ENCODE measurements at regions not wholly inside any gene's neighbourhood (a gene's known extent, or its start where the extent isn't known, plus 50 kb on each side); places are given as distances from the start of the nearest gene placed in this dataset.

DNA sequence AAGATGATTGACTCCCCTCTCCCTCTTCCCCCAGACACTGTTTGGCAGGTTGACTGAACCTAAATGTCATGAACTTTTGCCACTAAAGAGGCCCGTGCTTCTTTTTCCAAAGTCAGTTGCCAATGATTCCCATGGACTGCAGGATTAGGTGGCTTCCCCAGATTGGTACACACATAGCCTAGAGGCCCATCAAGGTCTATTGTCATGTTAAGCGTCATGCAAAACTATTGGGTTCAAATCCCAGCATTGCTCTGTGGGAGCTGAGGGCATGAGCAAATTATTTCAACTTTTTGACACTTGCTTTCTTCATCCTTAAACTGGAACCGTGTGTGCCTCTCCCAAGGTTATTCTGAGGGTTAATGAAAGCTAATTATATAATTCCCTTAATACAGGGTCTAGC, 430.2 kb upstream of the TBX3 start:
- Histone ChIP-seq H3K36me3 (ENCODE audit: insufficient read depth, low read length) (no peaks in the 10 kb centered on the region), H2AFZ (ENCODE audit: low read length) (no peak overlapping the region), H3K9me2 (ENCODE audit: low read depth, low read length) (no peaks in the 10 kb centered on the region), H3K9ac (ENCODE audit: low read length) (no peak overlapping the region), H4K20me1 (ENCODE audit: insufficient read depth, low read length) (no peaks in the 10 kb centered on the region), H3K4me1 (ENCODE audit: insufficient read depth, low read length, severe bottlenecking) (no peaks in the 10 kb centered on the region), H3K27ac (ENCODE audit: low read depth, low read length, poor library complexity, severe bottlenecking) (no peak overlapping the region), H3K4me2 (ENCODE audit: low read length) (no peak overlapping the region), H3K79me2 (ENCODE audit: insufficient read depth, low read length) (no peaks in the 10 kb centered on the region), H3F3A (ENCODE audit: insufficient read depth, low read length) (no peaks in the 10 kb centered on the region), H3K9me3 (ENCODE audit: low read length) (no peaks in the 10 kb centered on the region), H3K27me3 (ENCODE audit: insufficient read depth, low read length) (no peaks in the 10 kb centered on the region), H3K4me3 (ENCODE audit: low read depth, low read length, poor library complexity, severe bottlenecking) (no peak overlapping the region)
- no peak for TF ChIP-seq EZH2 (IDR thresholded peaks at IDR 0.05; ENCODE audit: borderline replicate concordance, low read length)
- TF ChIP-seq, protein P1, sequence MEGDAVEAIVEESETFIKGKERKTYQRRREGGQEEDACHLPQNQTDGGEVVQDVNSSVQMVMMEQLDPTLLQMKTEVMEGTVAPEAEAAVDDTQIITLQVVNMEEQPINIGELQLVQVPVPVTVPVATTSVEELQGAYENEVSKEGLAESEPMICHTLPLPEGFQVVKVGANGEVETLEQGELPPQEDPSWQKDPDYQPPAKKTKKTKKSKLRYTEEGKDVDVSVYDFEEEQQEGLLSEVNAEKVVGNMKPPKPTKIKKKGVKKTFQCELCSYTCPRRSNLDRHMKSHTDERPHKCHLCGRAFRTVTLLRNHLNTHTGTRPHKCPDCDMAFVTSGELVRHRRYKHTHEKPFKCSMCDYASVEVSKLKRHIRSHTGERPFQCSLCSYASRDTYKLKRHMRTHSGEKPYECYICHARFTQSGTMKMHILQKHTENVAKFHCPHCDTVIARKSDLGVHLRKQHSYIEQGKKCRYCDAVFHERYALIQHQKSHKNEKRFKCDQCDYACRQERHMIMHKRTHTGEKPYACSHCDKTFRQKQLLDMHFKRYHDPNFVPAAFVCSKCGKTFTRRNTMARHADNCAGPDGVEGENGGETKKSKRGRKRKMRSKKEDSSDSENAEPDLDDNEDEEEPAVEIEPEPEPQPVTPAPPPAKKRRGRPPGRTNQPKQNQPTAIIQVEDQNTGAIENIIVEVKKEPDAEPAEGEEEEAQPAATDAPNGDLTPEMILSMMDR (IDR thresholded peaks at IDR 0.05; ENCODE audit: low read length), result no peak

DNA sequence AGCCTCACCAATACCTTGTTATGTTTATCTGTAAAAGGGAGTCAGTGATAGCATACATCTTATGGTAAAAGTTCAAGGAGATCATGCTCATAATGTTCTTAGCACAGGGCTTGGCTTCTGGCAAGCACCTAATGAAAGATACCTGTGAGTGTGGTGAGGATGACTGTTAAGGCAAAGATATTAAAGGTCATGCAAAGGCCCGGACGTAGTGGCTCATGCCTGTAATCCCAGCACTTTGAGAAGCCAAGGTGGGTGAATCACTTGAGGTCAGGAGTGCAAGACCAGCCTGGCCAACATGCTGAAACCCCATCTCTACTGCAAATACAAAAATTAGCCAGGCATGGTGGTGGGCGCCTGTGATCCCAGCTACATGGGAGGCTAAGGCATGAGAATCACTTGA, 425.9 kb upstream of the TBX3 start:
- Histone ChIP-seq H3K4me2 (ENCODE audit: low read length) (no peak overlapping the region), H3K4me3 (ENCODE audit: low read depth, low read length, poor library complexity, severe bottlenecking) (no peak overlapping the region), H3K9ac (ENCODE audit: low read length) (no peak overlapping the region), H3K36me3 (ENCODE audit: insufficient read depth, low read length) (no peaks in the 10 kb centered on the region), H4K20me1 (ENCODE audit: insufficient read depth, low read length) (no peaks in the 10 kb centered on the region), H3F3A (ENCODE audit: insufficient read depth, low read length) (no peaks in the 10 kb centered on the region), H3K27ac (ENCODE audit: low read depth, low read length, poor library complexity, severe bottlenecking) (no peak overlapping the region), H3K27me3 (ENCODE audit: insufficient read depth, low read length) (no peaks in the 10 kb centered on the region), H2AFZ (ENCODE audit: low read length) (no peak overlapping the region), H3K9me3 (ENCODE audit: low read length) (no peaks in the 10 kb centered on the region), H3K9me2 (ENCODE audit: low read depth, low read length) (no peaks in the 10 kb centered on the region), H3K4me1 (ENCODE audit: insufficient read depth, low read length, severe bottlenecking) (no peaks in the 10 kb centered on the region), H3K79me2 (ENCODE audit: insufficient read depth, low read length) (no peaks in the 10 kb centered on the region)
- TF ChIP-seq EZH2 (IDR thresholded peaks at IDR 0.05; ENCODE audit: borderline replicate concordance, low read length), result no peak
- TF ChIP-seq, protein P1 (IDR thresholded peaks at IDR 0.05; ENCODE audit: low read length), result no peak

DNA sequence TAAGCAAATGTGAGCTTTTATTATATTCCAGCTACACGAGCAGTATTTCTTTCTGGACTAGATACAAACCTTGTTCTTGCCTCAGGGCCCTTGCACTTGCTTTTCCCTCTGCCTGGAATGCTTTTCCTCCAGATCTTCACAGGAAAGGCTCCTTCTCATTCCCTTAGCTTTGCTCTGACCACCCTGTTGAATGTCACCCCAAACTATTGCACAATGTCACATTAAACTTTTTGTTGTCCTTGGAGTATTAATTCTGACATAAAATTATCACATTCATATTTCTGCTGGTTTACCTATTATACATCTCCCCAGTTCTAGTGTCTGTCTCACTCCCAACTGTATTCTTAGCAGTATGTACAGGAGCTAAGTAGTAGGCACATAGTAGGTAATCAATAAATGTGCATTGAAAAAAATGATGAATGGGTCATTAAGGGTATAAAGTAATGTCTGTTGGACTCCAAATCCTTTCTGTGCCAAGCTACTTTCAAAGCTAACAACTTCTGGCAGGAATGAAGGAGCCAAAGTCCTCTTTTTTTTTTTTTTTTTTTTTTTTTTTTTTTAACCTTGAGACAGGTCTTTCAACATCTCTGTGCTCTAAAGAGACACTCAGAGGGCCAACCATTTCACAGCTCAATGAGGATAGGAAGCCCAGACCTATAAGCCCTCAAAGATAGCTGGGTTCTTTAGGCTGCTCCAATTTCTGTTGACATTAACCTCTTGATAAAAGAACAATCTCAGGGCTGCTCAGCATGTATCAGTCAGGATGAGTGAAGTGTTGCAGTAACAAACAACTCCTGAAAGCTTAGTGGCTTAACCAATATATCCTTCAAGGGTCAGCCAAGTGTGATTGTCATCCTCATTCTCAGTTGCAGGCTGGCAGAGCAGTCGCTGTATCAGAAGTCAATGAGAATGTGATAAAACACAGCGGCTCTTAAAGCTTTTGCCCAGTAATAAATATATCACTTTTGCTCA, 424.4 kb upstream of the TBX3 start:
- no peak overlapping the region for H3K9ac ChIP-seq (ENCODE audit: low read length)
- no peaks in the 10 kb centered on the region for H3K9me3 ChIP-seq (ENCODE audit: low read length)
- H4K20me1 ChIP-seq (ENCODE audit: insufficient read depth, low read length), result no peaks in the 10 kb centered on the region
- no peaks in the 10 kb centered on the region for H3K9me2 ChIP-seq (ENCODE audit: low read depth, low read length)
- H3K79me2 ChIP-seq (ENCODE audit: insufficient read depth, low read length), result no peaks in the 10 kb centered on the region
- no peak overlapping the region for H3K27ac ChIP-seq (ENCODE audit: low read depth, low read length, poor library complexity, severe bottlenecking)
- H3K4me1 ChIP-seq (ENCODE audit: insufficient read depth, low read length, severe bottlenecking), result no peaks in the 10 kb centered on the region
- no peak overlapping the region for H3K4me3 ChIP-seq (ENCODE audit: low read depth, low read length, poor library complexity, severe bottlenecking)
- no peaks in the 10 kb centered on the region for H3K27me3 ChIP-seq (ENCODE audit: insufficient read depth, low read length)
- H2AFZ ChIP-seq (ENCODE audit: low read length), result no peak overlapping the region
- no peak overlapping the region for H3K4me2 ChIP-seq (ENCODE audit: low read length)
- H3F3A ChIP-seq (ENCODE audit: insufficient read depth, low read length), result no peaks in the 10 kb centered on the region
- H3K36me3 ChIP-seq (ENCODE audit: insufficient read depth, low read length), result no peaks in the 10 kb centered on the region
- TF ChIP-seq, protein P1 (IDR thresholded peaks at IDR 0.05; ENCODE audit: low read length), result no peak
- no peak for TF ChIP-seq EZH2 (IDR thresholded peaks at IDR 0.05; ENCODE audit: borderline replicate concordance, low read length)

Data from OCI-LY1 (cell line).